H9 (cell line): ENCODE measurements at regions not wholly inside any gene's neighbourhood (a gene's known extent, or its start where the extent isn't known, plus 50 kb on each side); places are given as distances from the start of the nearest gene placed in this dataset.

Experiments
- DNase-seq: peaks from one replicate; pipeline ENCODE4 v3.0.0-alpha.2; 2017
- H2AFZ ChIP-seq: one replicate; pipeline ENCODE4 v1.6.1; 2013; ENCODE audit warnings: mild to moderate bottlenecking, low read length, control low read depth, moderate library complexity
- H2AK5ac ChIP-seq: 2 replicates; pipeline ENCODE4 v1.6.1; 2013; ENCODE audit warnings: low read length, control low read depth, mixed read lengths; ENCODE audit not compliant: insufficient read length
- H2BK120ac ChIP-seq: one replicate; pipeline ENCODE4 v1.6.1; 2013; ENCODE audit warnings: low read depth, mild to moderate bottlenecking, low read length, control low read depth, inconsistent platforms; ENCODE audit not compliant: poor library complexity, severe bottlenecking
- H2BK12ac ChIP-seq: 2 replicates; pipeline ENCODE4 v1.6.1; 2013; ENCODE audit warnings: low read length, control low read depth, mixed read lengths, low read depth; ENCODE audit not compliant: insufficient read length
- H2BK15ac ChIP-seq: 2 replicates; pipeline ENCODE4 v1.6.1; 2013; ENCODE audit warnings: low read depth, low read length, control low read depth
- H2BK20ac ChIP-seq: one replicate; pipeline ENCODE4 v1.6.1; 2013; ENCODE audit warnings: low read depth, mild to moderate bottlenecking, low read length, control low read depth, inconsistent platforms; ENCODE audit not compliant: poor library complexity, severe bottlenecking
- H2BK5ac ChIP-seq: 2 replicates; pipeline ENCODE4 v1.6.1; 2013; ENCODE audit warnings: low read length, control low read depth, mixed read lengths; ENCODE audit not compliant: insufficient read length
- H3K14ac ChIP-seq: 2 replicates; pipeline ENCODE4 v1.6.1; 2013; ENCODE audit warnings: low read length, control low read depth; ENCODE audit not compliant: insufficient read depth
- H3K18ac ChIP-seq: 2 replicates; pipeline ENCODE4 v1.6.1; 2013; ENCODE audit warnings: low read depth, mild to moderate bottlenecking, mixed read lengths, low read length, control low read depth; ENCODE audit not compliant: insufficient read length
- H3K23ac ChIP-seq: 2 replicates; pipeline ENCODE4 v1.6.1; 2013; ENCODE audit warnings: low read length, control low read depth, mixed read lengths, low read depth; ENCODE audit not compliant: insufficient read length
- H3K23me2 ChIP-seq: 2 replicates; pipeline ENCODE4 v1.6.1; 2013; ENCODE audit warnings: low read depth, mild to moderate bottlenecking, mixed read lengths, low read length, control low read depth; ENCODE audit not compliant: insufficient read length, poor library complexity, severe bottlenecking
- H3K27ac ChIP-seq: 2 replicates; pipeline ENCODE4 v1.5.1; 2013; ENCODE audit warnings: low read length, control low read depth, mixed read lengths, low read depth; ENCODE audit not compliant: insufficient read length
- H3K27me3 ChIP-seq: 2 replicates; pipeline ENCODE4 v1.6.1; 2013; ENCODE audit warnings: low read length, control low read depth, inconsistent platforms; ENCODE audit not compliant: insufficient read depth
- H3K4ac ChIP-seq: 2 replicates; pipeline ENCODE4 v1.6.1; 2013; ENCODE audit warnings: low read depth, mild to moderate bottlenecking, control low read depth, inconsistent platforms, low read length, moderate library complexity
- H3K4me1 ChIP-seq: 2 replicates; pipeline ENCODE4 v1.6.1; 2013; ENCODE audit warnings: low read length, control low read depth, inconsistent platforms; ENCODE audit not compliant: insufficient read depth
- H3K4me2 ChIP-seq: 2 replicates; pipeline ENCODE4 v1.6.1; 2013; ENCODE audit warnings: low read length, control low read depth, mixed read lengths; ENCODE audit not compliant: insufficient read length, insufficient read depth
- H3K56ac ChIP-seq: 2 replicates; pipeline ENCODE4 v1.6.1; 2013; ENCODE audit warnings: low read depth, mild to moderate bottlenecking, mixed read lengths, low read length, control low read depth; ENCODE audit not compliant: insufficient read length
- H3K79me1 ChIP-seq: 2 replicates; pipeline ENCODE4 v1.6.1; 2013; ENCODE audit warnings: low read depth, mild to moderate bottlenecking, moderate library complexity, low read length, control low read depth, inconsistent platforms; ENCODE audit not compliant: insufficient read depth, poor library complexity, severe bottlenecking
- H3K79me2 ChIP-seq: 2 replicates; pipeline ENCODE4 v1.6.1; 2013; ENCODE audit warnings: low read length, control low read depth, inconsistent platforms; ENCODE audit not compliant: insufficient read depth
- H3K9ac ChIP-seq: 2 replicates; pipeline ENCODE4 v1.6.1; 2013; ENCODE audit warnings: low read length, control low read depth, mixed read lengths; ENCODE audit not compliant: insufficient read length; ENCODE audit errors: extremely low read depth
- H3K9me3 ChIP-seq: one replicate; pipeline ENCODE4 v1.6.1; 2013; ENCODE audit warnings: low read depth, low read length, inconsistent platforms; ENCODE audit not compliant: control insufficient read depth
- H3T11ph ChIP-seq: one replicate; pipeline ENCODE4 v1.6.1; 2013; ENCODE audit warnings: mild to moderate bottlenecking, low read length, control low read depth, inconsistent platforms
- H4K20me1 ChIP-seq: one replicate; pipeline ENCODE4 v1.6.1; 2013; ENCODE audit not compliant: control insufficient read depth, insufficient read length, insufficient read depth
- H4K5ac ChIP-seq: 2 replicates; pipeline ENCODE4 v1.6.1; 2013; ENCODE audit warnings: low read depth, mild to moderate bottlenecking, mixed read lengths, low read length, control low read depth; ENCODE audit not compliant: insufficient read length
- H4K8ac ChIP-seq: replicated peaks from 2 replicates; pipeline ENCODE4 v1.6.1; 2013; ENCODE audit warnings: low read length, control low read depth, mixed read lengths, low read depth; ENCODE audit not compliant: insufficient read length
- H4K91ac ChIP-seq: 2 replicates; pipeline ENCODE4 v1.6.1; 2013; ENCODE audit warnings: low read depth, mild to moderate bottlenecking, moderate library complexity, mixed read lengths, low read length, control low read depth; ENCODE audit not compliant: insufficient read length
- H3K27ac Mint-ChIP-seq, 3 experiments: 2 replicates in 2 of 3; 3 replicates in 1 of 3; pipeline ENCODE4 v1.8.0; 2020 to 2021; ENCODE audit warnings: mixed read lengths in 3 of 3, mild to moderate bottlenecking in 1 of 3, moderate library complexity in 1 of 3
- H3K27me3 Mint-ChIP-seq: 2 replicates; pipeline ENCODE4 v1.8.0; 2021; ENCODE audit warnings: low read depth, mild to moderate bottlenecking, moderate library complexity, mixed read lengths
- H3K36me3 Mint-ChIP-seq, 3 experiments: 2 replicates in 2 of 3; 3 replicates in 1 of 3; pipeline ENCODE4 v1.8.0; 2020 to 2021; ENCODE audit warnings: low read depth in 3 of 3, mixed read lengths in 3 of 3; ENCODE audit not compliant: insufficient read depth in 1 of 3
- H3K4me1 Mint-ChIP-seq, 2 experiments: 2 replicates each; pipeline ENCODE4 v1.8.0; 2020; ENCODE audit warnings: mixed read lengths in 2 of 2
- H3K4me3 Mint-ChIP-seq, 2 experiments: 2 replicates in 1 of 2; 3 replicates in 1 of 2; pipeline ENCODE4 v1.8.0; 2020 to 2021; ENCODE audit warnings: mild to moderate bottlenecking in 2 of 2, mixed read lengths in 2 of 2, moderate library complexity in 1 of 2
- H3K9me3 Mint-ChIP-seq, 2 experiments: 2 replicates in 1 of 2; 3 replicates in 1 of 2; pipeline ENCODE4 v1.8.0; 2020; ENCODE audit warnings: mild to moderate bottlenecking in 2 of 2, mixed read lengths in 2 of 2, moderate library complexity in 1 of 2
- CTCF ChIP-seq: fragments of 200-600 bp; sonication (generic); conservative IDR thresholded peaks from 3 replicates; pipeline ENCODE4 v1.8.0; 2021; ENCODE audit warnings: antibody characterized with exemption, mild to moderate bottlenecking
- WGBS: extraction: QIAGEN DNeasy Blood & Tissue Kit; methylation state at CpG from one replicate; pipeline ENCODE4 v1.1.7; 2013; ENCODE audit warnings: missing lambda C conversion rate, low lambda C conversion rate, mixed read lengths; ENCODE audit not compliant: insufficient read length; ENCODE audit errors: extremely low coverage; 5-methylcytosine and 5-hydroxymethylcytosine counted together

GRCh38 chr5:108579236-108579635 lies 168.5 kb upstream of the FER start:
- Mint-ChIP-seq H3K36me3 (peaks cover 20 to 24% (median 24%) of the 10 kb centered on the region in 3 experiments), H3K4me1 (peaks cover 11 to 17% of the 10 kb centered on the region in 2 experiments), H3K9me3 (peaks cover 24 to 28% of the 10 kb centered on the region in 2 experiments), H3K27me3 (no peaks in the 10 kb centered on the region), H3K27ac (no peak overlapping the region), H3K4me3 (no peak overlapping the region)
- H3K18ac ChIP-seq, result no peak overlapping the region
- no peaks in the 10 kb centered on the region for H4K20me1 ChIP-seq
- TF ChIP-seq CTCF, result peak; percentile 29; the same call in 1 of the 3 replicates
- H3K4me1 ChIP-seq, result no peaks in the 10 kb centered on the region
- H3K23me2 ChIP-seq, result no peaks in the 10 kb centered on the region
- H3K56ac ChIP-seq, result no peak overlapping the region
- H2AFZ ChIP-seq, result no peak overlapping the region
- no peak overlapping the region for H2BK12ac ChIP-seq
- H3K27me3 ChIP-seq, result no peaks in the 10 kb centered on the region
- no peak overlapping the region for H3T11ph ChIP-seq
- no CpG with 5 or more reads among the region's 4 CpGs for WGBS
- no peak overlapping the region for H2BK5ac ChIP-seq
- DNase-seq, result peak; percentile 40
- no peak overlapping the region for H2BK15ac ChIP-seq
- no peak overlapping the region for H2AK5ac ChIP-seq
- no peak overlapping the region for H2BK20ac ChIP-seq
- H2BK120ac ChIP-seq, result no peak overlapping the region
- no peak overlapping the region for H3K9ac ChIP-seq
- H3K23ac ChIP-seq, result no peak overlapping the region
- H3K79me1 ChIP-seq, result no peaks in the 10 kb centered on the region
- H4K8ac ChIP-seq, result no peak overlapping the region
- H3K27ac ChIP-seq, result no peak overlapping the region
- no peaks in the 10 kb centered on the region for H3K79me2 ChIP-seq
- no peak overlapping the region for H3K4ac ChIP-seq
- no peak overlapping the region for H3K4me2 ChIP-seq
- no peak overlapping the region for H3K14ac ChIP-seq
- no peak overlapping the region for H4K91ac ChIP-seq
- no peak overlapping the region for H4K5ac ChIP-seq
- H3K9me3 ChIP-seq, result peaks cover 5% of the 10 kb centered on the region
